ENCODE measurements at regions not wholly inside any gene's neighbourhood (a gene's known extent, or its start where the extent isn't known, plus 50 kb on each side); places are given as distances from the start of the nearest gene placed in this dataset.

GRCh38 chr1:8139383-8139782 is 113.3 kb upstream of the ERRFI1 start:
- H2AFZ ChIP-seq (ENCODE audit: low read length) = no peak overlapping the region
- H3K9me3 ChIP-seq (ENCODE audit: low read depth, low read length) = no peaks in the 10 kb centered on the region
- H3K27ac ChIP-seq (ENCODE audit: low read depth, low read length) = no peak overlapping the region
- no peaks in the 10 kb centered on the region for H3K36me3 ChIP-seq (ENCODE audit: insufficient read depth, low read length)
- no peak for TF ChIP-seq CTCF (IDR thresholded peaks at IDR 0.05; ENCODE audit: extremely low read depth, low read depth, low read length)
- no peak overlapping the region for H3K4me2 ChIP-seq (ENCODE audit: insufficient read depth, low read length)
- peaks cover 46% of the 10 kb centered on the region for H3K4me1 ChIP-seq (ENCODE audit: insufficient read depth, low read length)
- DNase-seq (ENCODE audit: insufficient read length, low spot score, missing footprints) = no peak
- H3K4me3 ChIP-seq (ENCODE audit: insufficient read depth, low read length) = no peak overlapping the region
- no peaks in the 10 kb centered on the region for H3K79me2 ChIP-seq (ENCODE audit: insufficient read depth, low read length)
- H3K27me3 ChIP-seq (ENCODE audit: insufficient read depth, low read length) = no peaks in the 10 kb centered on the region
- no peaks in the 10 kb centered on the region for H4K20me1 ChIP-seq (ENCODE audit: insufficient read depth, low read length)

GRCh38 chr1:8138673-8139072 is 112.6 kb upstream of the ERRFI1 start:
- H3K27ac ChIP-seq (ENCODE audit: low read depth, low read length) = peak overlapping the region; percentile 82
- TF ChIP-seq CTCF (IDR thresholded peaks at IDR 0.05; ENCODE audit: extremely low read depth, low read depth, low read length) = no peak

GRCh38 chr1:8137481-8138244 is 111.6 kb upstream of the ERRFI1 start:
- no peaks in the 10 kb centered on the region for H3K27me3 ChIP-seq (ENCODE audit: insufficient read depth, low read length)
- H3K4me2 ChIP-seq (ENCODE audit: insufficient read depth, low read length) = peak overlapping the region; percentile 64
- no peaks in the 10 kb centered on the region for H3K36me3 ChIP-seq (ENCODE audit: insufficient read depth, low read length)
- no peaks in the 10 kb centered on the region for H3K9me3 ChIP-seq (ENCODE audit: low read depth, low read length)
- H3K27ac ChIP-seq (ENCODE audit: low read depth, low read length) = peak overlapping the region; percentile 82
- peak; percentile 93 for DNase-seq (ENCODE audit: insufficient read length, low spot score, missing footprints)
- H3K79me2 ChIP-seq (ENCODE audit: insufficient read depth, low read length) = no peaks in the 10 kb centered on the region
- TF ChIP-seq CTCF (IDR thresholded peaks at IDR 0.05; ENCODE audit: extremely low read depth, low read depth, low read length) = no peak
- H3K4me1 ChIP-seq (ENCODE audit: insufficient read depth, low read length) = peaks cover 54% of the 10 kb centered on the region
- H3K4me3 ChIP-seq (ENCODE audit: insufficient read depth, low read length) = peak overlapping the region; percentile 16
- no peaks in the 10 kb centered on the region for H4K20me1 ChIP-seq (ENCODE audit: insufficient read depth, low read length)
- no peak overlapping the region for H2AFZ ChIP-seq (ENCODE audit: low read length)

More at GRCh38 chr1:8138673-8139072, 112.6 kb upstream of the ERRFI1 start:
- Histone ChIP-seq H3K36me3 (ENCODE audit: insufficient read depth, low read length) (no peaks in the 10 kb centered on the region), H3K4me1 (ENCODE audit: insufficient read depth, low read length) (peaks cover 53% of the 10 kb centered on the region), H3K27me3 (ENCODE audit: insufficient read depth, low read length) (no peaks in the 10 kb centered on the region), H3K9me3 (ENCODE audit: low read depth, low read length) (no peaks in the 10 kb centered on the region), H3K4me2 (ENCODE audit: insufficient read depth, low read length) (no peak overlapping the region), H3K4me3 (ENCODE audit: insufficient read depth, low read length) (no peak overlapping the region), H2AFZ (ENCODE audit: low read length) (no peak overlapping the region), H4K20me1 (ENCODE audit: insufficient read depth, low read length) (no peaks in the 10 kb centered on the region), H3K79me2 (ENCODE audit: insufficient read depth, low read length) (no peaks in the 10 kb centered on the region)
- DNase-seq (ENCODE audit: insufficient read length, low spot score, missing footprints) = no peak

- H3K4me1 ChIP-seq (ENCODE audit: insufficient read depth, low read length) = peaks cover 49% of the 10 kb centered on the region
- H3K4me2 ChIP-seq (ENCODE audit: insufficient read depth, low read length) = no peak overlapping the region
- H2AFZ ChIP-seq (ENCODE audit: low read length) = no peak overlapping the region
- no peaks in the 10 kb centered on the region for H3K79me2 ChIP-seq (ENCODE audit: insufficient read depth, low read length)
- H4K20me1 ChIP-seq (ENCODE audit: insufficient read depth, low read length) = no peaks in the 10 kb centered on the region
- DNase-seq (ENCODE audit: insufficient read length, low spot score, missing footprints) = no peak
- peak overlapping the region; percentile 82 for H3K27ac ChIP-seq (ENCODE audit: low read depth, low read length)
- H3K9me3 ChIP-seq (ENCODE audit: low read depth, low read length) = no peaks in the 10 kb centered on the region
- no peaks in the 10 kb centered on the region for H3K36me3 ChIP-seq (ENCODE audit: insufficient read depth, low read length)
- no peaks in the 10 kb centered on the region for H3K27me3 ChIP-seq (ENCODE audit: insufficient read depth, low read length)
- H3K4me3 ChIP-seq (ENCODE audit: insufficient read depth, low read length) = no peak overlapping the region
- no peak for TF ChIP-seq CTCF (IDR thresholded peaks at IDR 0.05; ENCODE audit: extremely low read depth, low read depth, low read length)
Measured at GRCh38 chr1:8136766-8137165, 110.7 kb upstream of the ERRFI1 start.
